ENCODE measurements at regions not wholly inside any gene's neighbourhood (a gene's known extent, or its start where the extent isn't known, plus 50 kb on each side); places are given as distances from the start of the nearest gene placed in this dataset.

DNA sequence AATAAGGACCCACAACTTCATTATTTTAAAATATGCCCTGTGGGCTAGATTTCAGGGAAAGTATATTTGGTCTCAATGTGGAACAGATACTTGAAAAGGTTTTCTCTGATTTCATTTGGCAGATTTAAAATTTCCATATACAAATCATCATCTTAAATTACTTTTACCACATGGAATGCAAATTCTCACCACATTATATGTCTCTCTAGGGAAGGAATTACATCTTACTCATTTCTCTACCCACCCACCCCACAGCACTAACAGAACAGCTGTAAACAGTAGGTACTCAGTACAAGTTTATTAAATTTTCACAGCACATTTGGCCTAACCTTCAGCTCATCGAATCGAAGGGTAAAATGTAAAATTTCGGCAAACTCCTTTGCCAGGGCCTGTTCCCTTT, 104.0 kb downstream of the CYRIA start:
- no peak for DNase-seq

DNA sequence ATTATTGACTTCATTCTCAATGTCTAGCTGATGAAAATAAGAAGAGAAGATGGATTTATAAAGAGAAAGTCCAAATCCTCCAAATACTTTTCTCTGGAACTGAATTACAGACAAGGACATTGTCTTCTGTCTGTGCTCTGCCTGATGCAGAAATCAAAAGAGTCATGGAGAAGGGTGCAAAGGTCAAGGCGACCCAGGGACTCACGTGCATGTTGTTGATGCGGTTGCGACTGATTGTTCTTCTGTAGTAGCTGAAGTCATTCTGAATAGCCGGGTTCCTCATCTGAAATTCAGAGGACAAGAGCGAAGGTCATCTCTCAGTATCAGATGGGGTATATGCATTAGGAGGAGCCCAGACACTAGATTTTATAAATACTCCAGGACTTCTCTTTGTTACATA, 104.4 kb downstream of the CYRIA start:
- no peak for DNase-seq

DNA sequence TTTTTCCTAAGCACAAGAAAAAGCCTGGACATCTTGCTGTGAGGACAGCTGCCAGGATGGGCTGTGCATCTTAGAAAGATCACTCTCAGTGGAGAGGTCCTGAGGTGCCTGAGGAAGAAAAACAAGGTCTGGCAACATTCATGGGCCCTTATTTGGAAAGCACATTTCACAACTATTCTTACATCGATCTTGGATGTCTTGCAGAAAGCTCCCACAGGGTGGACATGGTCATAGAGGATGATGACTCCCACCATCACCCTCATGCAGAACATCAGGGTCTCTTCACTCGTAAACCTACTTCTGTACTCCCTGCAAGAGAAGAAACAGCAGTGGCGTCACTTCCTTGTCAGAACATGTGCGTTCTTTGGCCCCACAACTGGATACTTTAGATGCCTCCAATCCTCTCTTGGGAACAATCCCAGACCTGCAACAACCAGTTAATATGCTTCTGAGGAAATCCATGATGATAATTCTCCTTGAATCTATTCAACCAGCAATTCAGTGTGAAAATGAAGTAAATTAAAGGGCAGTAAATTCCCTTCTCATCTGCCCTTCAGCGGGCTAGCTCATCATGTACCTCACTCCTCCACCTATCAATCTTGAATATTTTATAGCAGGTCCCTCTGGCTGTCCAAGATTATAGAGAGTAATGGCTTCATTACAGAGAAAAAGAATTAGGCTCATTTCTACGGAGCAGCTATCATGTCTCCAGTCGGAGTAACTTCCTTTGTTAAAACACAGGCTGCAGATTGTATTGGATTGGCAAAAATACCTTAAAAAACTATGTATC, 106.2 kb downstream of the CYRIA start:
- peak; percentile 10 for DNase-seq

DNA sequence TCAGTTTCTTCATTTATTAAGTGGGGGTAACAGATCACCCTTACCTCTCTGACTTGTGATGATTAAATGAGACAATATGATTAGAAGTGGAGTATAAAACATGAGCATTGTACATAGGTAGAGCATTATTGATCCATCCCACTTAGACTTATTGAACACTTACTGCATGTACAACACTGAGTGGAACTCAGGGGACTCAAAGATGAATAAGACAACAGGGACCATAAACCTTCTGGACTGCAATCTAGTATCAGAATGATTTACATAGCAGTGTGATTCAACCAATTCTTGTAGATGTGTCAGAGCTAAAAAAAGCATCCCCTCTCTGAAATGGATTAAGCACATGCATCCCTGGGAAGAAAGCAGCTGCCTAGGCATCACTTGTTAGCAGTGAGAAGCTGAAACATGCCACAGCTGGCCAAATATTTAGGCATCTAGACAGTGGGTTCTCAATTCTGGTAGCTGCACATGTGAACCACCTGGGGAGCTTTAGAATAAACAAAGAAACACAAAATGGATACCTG, 111.5 kb downstream of the CYRIA start:
- no peak for DNase-seq

DNA sequence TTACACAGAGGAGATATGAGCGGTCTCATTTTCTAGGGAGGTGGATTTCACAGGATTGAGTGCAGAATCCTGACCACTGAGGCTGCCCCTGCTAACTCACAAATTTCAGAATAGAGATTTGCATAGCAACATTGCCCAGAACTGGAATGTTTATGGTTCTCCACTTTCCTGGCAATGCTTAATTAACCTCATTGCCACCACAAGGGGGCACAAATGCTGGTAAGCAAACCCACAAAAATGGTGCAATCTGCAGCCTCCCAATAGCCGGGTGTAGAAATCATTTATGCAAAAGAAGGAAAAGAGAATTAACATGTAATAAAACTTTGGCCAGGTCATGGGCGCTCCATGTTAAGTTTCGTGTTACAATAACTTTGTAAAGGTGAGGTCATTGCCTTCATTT, 112.4 kb downstream of the CYRIA start:
- DNase-seq = no peak

DNA sequence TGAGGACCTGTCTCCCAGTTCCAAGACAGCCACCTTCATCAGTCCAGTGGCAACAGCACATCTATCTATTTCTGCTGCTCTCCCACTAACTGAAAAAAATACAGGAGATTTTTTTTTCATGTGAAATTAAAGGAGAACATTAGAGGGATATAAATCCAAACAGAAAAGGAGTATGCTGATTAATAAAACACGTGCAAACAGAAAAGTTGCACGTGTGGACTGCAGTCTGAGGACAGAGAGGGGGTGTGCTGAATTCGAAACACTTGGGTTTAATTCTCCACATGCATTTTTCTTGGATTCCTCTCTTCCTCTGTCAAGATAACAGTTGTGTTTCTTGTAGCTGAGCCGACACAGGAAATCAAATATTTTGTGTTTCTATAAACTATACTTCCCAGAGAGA, 113.4 kb downstream of the CYRIA start:
- no peak for DNase-seq

DNA sequence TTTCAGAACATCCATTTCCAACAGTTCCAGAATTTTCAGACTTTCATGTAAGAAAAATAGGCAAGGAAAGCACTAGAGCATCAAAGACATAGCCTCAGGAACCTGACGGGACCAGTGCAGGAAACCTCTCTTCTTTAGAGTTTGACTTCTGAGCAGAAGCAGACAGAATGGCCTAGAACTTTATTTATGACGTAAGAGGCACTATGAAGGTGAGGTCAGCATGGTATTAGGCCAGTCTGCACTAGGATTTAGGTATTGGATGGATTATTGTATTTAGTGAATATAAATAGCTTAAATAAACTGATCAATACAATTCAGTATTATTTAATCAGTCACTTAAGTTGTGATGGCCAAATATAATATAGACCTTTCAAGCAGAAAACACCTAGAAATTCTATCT, 117.6 kb downstream of the CYRIA start:
- no peak for DNase-seq

DNA sequence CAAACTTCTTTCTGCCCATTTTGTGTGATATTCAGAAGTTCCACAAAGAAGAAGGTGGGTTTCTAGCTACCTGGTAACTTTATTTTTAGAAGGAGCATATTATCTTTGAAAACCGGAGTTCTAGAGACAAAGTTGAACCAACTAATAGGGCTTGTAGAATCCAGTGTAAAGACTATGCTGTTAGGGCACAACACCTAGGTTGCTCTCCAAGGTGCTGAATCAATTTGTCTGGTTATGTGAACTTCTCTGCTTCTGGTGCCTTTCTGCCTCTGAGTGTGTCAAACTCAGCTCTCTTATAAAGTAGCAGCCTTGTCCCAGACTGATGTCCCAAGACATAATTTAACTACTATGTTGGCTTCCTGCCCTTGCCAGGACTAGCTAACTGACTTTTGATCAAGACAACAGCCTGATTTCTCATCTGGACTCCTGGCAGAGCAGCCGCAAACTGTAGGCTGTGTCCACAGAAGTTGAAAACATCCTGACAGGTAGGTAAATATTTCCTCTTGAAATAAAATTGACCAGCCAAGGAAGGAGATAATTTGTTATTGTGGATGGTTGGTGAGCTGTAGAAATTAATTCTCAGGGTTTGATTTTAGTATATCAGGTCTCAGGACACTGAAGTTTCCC, 119.4 kb downstream of the CYRIA start:
- DNase-seq = peak; percentile 26

DNA sequence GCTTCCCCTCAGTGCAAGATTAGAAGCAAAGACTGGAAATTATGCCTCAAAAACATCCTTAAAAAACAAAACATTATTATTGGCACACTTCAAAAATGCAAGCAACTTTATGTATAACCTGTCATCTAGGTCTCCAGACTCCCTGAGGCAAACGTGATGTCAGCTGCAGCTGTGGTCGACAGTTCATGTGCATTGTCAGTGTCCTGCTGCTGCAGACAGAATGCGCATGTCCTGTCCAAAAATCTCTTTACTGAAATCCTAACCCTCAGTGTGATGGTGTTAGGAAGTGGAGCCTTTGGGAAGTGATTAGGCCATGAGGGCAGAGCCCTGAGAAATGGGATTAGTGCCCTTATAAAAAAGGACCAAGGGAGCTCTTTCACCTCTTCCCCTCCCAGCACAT, 126.9 kb downstream of the CYRIA start:
- no peak for DNase-seq

DNA sequence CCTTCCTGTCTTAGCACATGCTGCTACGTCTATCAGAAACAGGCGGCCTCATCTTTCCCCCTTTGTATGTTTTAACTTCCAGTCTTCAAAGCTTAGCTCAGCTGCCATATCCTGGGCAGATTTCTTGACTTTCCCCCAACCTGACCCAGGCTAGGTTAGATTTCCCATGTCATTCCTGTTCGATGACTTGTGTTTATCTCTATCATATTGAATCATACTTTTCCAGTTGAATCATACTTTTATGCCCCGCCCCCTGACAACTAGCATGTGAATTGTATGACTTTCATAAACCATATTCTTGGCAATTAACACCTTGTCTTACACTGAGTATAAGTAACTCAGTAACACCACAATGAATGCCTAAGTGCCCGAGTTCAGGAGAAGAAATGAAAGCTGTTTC, 128.3 kb downstream of the CYRIA start:
- no peak for DNase-seq

DNA sequence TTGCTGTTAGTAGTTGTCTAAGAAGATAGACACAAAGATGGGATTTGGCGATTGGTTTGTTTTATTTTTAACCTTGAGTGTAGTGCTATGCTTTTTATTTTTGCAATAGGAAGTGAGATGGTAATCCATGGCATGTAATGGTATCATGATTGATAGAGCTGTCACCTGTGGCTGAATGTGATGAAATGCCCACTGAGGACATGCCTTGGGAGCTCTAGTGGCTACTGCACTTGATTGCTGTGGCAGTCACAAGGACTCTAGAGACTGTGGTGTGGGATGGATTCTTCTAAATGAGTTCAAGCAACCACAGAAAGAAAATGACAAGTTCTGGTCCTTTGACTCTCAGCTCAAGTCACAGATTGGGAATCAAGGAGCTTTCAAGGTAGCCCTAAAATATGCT, 139.4 kb downstream of the CYRIA start:
- no peak for DNase-seq

DNA sequence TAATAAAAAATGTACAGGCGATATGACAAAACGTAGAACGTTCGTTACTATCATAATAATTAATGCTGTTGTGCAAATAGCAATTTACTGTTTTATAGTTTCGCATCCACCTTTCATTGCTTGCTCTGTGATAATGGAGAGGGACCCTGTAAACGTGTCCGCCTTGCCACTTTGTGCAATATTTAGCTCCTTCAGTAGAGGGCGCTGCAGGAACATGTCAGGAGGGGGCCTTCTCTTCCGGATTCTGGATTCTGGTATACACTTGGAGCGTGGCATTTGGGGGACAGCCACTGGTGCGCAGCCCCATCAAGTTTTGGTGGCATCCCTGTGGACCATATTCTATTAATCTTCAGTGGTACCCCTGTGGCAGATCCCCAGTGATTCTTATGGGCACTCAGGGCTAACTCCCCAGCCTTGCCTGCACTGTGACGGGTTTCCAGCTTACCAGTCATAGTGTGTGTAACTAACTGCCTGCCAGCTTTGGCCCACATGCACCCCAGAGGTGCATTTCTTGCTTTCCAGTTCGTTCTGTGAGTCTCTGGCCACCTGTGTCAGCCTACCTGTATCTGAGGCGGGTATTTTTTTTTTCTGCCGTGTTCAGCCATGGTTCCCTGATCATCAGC, 140.3 kb downstream of the CYRIA start:
- DNase-seq = no peak

DNA sequence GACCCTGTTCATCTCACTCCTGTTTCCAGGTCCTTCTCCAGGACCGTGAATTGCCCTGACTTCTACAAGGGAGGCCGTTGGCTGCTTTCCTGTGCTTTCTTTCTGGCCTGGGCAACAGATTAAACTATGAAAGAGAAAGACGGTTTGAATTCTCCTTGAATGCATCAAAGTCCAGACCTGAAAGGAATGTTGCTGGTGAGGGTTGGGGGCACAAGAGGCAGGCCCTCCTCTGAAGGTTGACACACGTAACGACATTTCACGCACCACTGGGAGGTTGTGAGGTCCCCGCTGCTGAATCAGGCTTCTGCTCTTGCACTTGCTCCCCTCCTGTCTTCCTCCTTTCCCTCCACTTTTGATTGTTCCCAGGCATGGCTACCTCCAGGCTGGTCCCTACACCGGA, 141.9 kb downstream of the CYRIA start:
- DNase-seq = no peak

DNA sequence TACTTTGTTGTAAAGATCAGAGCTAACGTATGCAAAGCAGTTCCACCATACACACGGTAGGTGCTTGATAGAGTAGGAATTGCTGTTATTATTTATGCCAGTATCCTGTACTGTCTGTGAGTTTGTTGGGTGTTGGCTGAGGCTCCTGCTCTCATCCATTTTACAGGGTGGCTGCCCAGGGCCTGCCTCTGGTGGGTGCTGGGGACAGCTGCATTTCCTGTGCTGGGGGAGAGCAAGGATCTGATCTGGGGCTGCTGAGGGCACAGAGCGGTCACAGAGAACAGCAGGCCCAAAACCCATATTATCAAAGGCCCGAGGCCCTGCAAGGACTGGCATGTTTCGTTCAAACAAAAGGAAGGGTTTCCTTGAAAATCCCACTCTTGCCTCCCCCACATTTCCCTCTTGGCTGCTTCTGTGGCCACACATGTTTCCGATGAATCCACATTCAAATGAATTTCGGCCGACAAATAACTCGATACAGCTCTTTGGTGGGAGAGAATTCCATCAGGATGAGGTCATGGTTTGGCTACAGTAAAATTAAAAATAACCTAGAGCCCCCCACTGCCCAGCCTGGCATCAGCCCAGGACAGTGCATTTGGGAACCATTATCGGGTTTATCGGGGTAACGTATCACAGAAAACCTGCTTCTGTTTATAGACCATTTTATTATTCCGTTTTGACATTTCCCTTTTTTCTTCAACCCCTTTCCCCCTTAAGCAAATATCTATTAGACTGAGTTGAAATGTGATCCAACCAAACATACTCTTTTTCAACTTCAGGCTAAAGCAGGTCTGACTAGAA, 143.4 kb downstream of the CYRIA start:
- DNase-seq = peak; percentile 57

DNA sequence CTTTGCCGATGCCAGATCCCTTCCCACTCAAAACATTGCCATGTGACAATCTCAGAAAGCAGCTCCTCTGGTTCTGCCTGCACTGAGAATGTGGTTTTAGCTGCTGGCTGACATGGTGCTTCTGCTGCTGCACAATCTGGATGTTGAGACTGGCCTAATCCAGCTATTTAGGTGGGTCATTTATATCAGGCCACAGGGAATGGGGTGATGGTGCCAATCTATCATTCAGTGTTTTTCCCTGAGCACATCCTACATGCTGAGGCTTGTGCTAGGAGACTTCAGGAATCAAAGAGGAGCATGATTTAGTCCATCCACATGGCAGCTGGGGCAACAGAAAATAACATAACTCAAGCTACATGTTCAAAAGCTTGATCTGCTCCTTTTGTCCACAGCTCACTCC, 144.7 kb downstream of the CYRIA start:
- no peak for DNase-seq

DNA sequence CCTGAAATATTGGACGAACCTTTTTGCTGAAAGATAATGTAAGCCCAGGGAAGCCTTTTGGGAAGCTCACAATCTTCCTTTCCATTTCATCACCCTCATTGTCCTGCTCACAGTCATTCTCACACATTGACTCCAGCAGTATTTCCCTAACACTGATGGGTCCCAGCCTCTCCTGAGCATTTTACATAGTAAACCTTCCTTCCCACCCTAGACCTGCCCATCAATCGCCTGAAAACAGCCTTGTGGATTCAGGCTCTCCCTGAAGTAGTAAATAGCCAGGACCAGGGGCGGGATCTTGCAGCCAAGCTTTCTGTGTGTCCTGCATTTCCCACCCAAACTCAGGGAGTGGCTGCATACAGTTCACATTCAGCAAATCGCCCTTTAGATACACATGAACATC, 149.9 kb downstream of the CYRIA start:
- no peak for DNase-seq

DNA sequence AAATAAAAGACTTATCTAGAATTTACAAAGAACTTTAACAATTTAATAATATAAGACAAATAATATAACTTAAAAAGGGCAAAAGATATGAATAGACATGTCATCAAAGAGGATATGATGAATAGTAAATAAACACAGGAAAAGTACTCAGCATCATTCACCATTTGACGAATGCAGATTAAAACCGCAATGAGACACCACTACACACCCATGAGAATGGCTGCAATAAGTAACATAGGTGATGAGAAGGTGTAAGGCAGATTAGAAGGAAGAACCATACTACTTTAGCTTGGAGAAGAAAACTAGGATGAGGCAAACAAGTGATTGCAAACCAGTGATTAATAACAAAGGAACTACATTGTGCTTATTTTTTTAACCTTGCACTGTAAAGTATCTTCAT, 152.0 kb downstream of the CYRIA start:
- DNase-seq = no peak

DNA sequence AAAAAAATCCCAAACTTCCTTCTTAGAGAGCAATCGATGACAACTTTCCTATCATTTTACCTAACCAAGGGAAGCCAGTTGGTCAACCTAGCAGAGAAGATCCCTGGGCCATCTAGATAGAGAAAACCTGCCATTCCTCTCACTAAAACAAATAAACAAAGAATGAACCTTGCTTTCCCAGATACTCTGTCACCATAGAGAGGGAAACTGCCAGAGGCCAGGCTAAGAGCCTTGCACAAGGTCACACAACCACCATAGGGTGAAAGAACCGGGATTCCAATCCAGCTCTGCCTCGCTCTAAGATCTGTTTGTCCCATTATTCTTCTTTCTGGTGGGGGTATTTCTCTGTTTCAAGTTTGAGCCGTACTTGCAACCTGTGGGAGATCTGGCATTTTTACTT, 154.6 kb downstream of the CYRIA start:
- DNase-seq = no peak

DNA sequence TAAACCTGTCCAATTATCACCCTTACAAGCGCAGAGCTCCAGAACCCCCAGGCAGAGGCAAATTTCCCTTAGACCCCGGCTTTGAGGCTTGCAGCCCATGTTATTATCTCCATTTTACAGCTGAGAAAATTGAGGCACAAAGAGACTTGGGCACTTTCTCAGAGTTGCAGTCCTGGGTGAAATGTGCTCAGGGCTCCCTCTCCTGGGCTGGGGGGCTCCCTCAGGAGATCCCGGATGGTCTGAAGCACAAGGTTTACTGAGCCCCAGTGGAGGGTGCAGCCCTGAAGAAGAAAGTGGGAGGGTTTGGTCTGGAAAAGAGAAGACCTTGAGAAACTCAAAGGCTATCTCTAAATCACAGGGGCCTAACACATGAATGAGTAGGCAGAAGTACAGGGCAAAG, 156.6 kb downstream of the CYRIA start:
- no peak for DNase-seq

DNA sequence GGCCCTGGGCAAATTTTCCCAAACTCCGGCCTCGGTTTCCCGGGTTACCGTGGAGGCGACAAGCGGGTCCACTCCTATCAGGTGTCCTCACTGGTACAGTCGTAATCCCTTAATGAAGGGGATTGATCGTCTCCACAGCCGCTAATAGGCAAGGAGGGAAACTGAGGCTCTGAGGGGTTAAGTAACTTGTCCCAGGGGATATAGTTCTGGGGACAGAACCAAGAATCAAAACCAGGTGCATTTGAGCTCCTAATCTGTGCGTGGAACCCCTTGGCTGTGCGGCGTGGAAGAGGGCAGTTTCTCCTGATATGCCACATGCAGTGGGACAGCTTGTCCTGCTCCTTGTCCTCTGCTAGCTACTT, 157.2 kb downstream of the CYRIA start:
- DNase-seq = no peak

DNA sequence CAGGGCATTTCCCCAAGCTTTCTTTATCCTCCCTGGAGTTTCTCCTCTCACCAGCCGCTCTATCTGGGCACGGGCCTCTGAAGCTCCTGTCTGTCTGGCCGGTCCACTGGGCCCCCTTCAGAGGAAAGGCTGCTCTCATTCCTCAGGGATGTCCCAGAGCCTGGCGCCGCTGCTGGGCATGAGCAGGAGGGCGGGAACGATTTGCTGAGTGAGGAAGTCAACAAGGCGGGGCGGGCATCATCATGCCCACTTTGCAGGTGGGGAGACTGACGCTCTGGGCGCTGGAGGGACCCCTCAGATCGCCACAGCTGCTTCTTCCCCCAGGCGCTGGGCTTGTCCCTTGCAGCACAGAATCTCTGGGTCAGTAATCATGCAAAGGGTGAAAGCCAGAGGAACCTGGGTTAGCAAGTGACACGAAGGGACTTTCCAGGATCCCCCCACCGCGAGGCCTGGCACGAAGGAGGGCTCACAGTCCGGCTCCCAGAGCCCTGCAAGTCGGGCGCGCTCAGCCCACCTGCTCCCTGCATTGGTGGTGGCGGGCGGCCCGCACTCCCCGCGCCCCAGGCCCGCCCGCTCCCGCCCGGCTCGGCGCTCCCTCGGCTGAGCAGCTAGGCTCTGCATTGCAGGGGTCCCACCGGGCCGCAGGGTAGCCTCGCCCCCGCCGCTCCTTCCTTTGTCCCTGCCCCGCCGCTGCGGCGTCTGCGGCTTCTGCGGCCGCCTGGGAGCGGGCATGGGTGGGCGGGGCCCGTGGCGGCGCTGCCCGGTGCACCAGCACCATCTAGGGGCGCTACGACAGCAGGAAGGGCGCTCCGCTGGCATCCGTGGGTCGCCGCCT, 157.8 kb downstream of the CYRIA start:
- peak; percentile 80 for DNase-seq

DNA sequence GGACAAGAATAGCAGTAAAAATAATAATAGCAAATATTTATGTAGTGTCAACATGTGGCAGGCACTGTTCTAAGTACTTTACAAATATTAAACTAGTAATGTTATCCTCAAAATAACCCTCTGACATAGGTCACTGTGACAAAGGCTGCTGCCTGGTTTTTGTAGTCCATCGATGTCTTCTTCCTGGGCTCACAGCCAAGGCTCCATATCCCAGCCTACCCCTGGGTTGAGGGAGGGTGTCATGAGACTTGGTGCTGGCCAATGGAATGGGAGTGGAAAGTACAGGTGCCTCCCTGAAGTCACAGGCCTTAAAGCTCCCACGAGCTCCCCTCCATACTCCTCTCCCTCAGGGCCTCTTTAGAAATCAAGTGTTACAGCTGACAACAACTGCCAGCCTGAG, 159.3 kb downstream of the CYRIA start:
- no peak for DNase-seq

Measured in right kidney (tissue), 1 donor.